OCI-LY1 (cell line): ENCODE measurements at regions not wholly inside any gene's neighbourhood (a gene's known extent, or its start where the extent isn't known, plus 50 kb on each side); places are given as distances from the start of the nearest gene placed in this dataset.

ENCODE experiments used
- H2AFZ ChIP-seq: fragments of 200-600 bp; sonication (generic), shearing (Covaris generic); 2 replicates; pipeline ENCODE4 v1.6.0; 2014; ENCODE audit warnings: antibody characterized with exemption, mild to moderate bottlenecking, low read length
- H3F3A ChIP-seq: fragments of 200-600 bp; sonication (generic), shearing (Covaris generic); 2 replicates; pipeline ENCODE4 v1.6.0; 2014; ENCODE audit warnings: mild to moderate bottlenecking, antibody characterized with exemption, low read length, moderate library complexity; ENCODE audit not compliant: insufficient read depth
- H3K27ac ChIP-seq: fragments of 200-600 bp; sonication (generic); 2 replicates; pipeline ENCODE4 v1.5.1; 2014; ENCODE audit warnings: low read length, mixed run types, mild to moderate bottlenecking, low read depth; ENCODE audit not compliant: poor library complexity, severe bottlenecking
- H3K27me3 ChIP-seq: fragments of 200-600 bp; sonication (generic); 2 replicates; pipeline ENCODE4 v1.6.0; 2014; ENCODE audit warnings: antibody characterized with exemption, mild to moderate bottlenecking, low read length, moderate library complexity; ENCODE audit not compliant: insufficient read depth
- H3K36me3 ChIP-seq: fragments of 200-600 bp; sonication (generic); 2 replicates; pipeline ENCODE4 v1.6.1; 2014; ENCODE audit warnings: mild to moderate bottlenecking, antibody characterized with exemption, low read length, moderate library complexity, mixed read lengths; ENCODE audit not compliant: insufficient read depth
- H3K4me1 ChIP-seq: fragments of 200-600 bp; sonication (generic); 2 replicates; pipeline ENCODE4 v1.5.1; 2014; ENCODE audit warnings: mild to moderate bottlenecking, low read length, moderate library complexity; ENCODE audit not compliant: insufficient read depth, severe bottlenecking
- H3K4me2 ChIP-seq: fragments of 200-600 bp; sonication (generic), shearing (Covaris generic); 2 replicates; pipeline ENCODE4 v1.6.1; 2014; ENCODE audit warnings: low read length
- H3K4me3 ChIP-seq: fragments of 200-600 bp; sonication (generic); 2 replicates; pipeline ENCODE4 v1.5.1; 2014; ENCODE audit warnings: low read length, low read depth, mild to moderate bottlenecking, mixed read lengths; ENCODE audit not compliant: poor library complexity, severe bottlenecking
- H3K79me2 ChIP-seq: fragments of 200-600 bp; shearing (Covaris generic); 2 replicates; pipeline ENCODE4 v1.6.1; 2016; ENCODE audit warnings: mixed run types, low read length, mixed read lengths; ENCODE audit not compliant: insufficient read depth
- H3K9ac ChIP-seq: fragments of 200-600 bp; sonication (generic), shearing (Covaris generic); 2 replicates; pipeline ENCODE4 v1.6.1; 2014; ENCODE audit warnings: mild to moderate bottlenecking, low read length, mixed read lengths
- H3K9me2 ChIP-seq: fragments of 200-600 bp; sonication (generic), shearing (Covaris generic); 2 replicates; pipeline ENCODE4 v1.6.1; 2014; ENCODE audit warnings: low read depth, mild to moderate bottlenecking, low read length, mixed read lengths
- H3K9me3 ChIP-seq: fragments of 200-600 bp; shearing (Covaris generic); 2 replicates; pipeline ENCODE4 v1.6.1; 2014; ENCODE audit warnings: low read length, mixed read lengths
- H4K20me1 ChIP-seq: fragments of 200-600 bp; sonication (generic), shearing (Covaris generic); 2 replicates; pipeline ENCODE4 v1.6.0; 2016; ENCODE audit warnings: mild to moderate bottlenecking, low read length; ENCODE audit not compliant: insufficient read depth
- EZH2 ChIP-seq: fragments of 200-600 bp; sonication (generic), shearing (Covaris generic); IDR thresholded peaks from 2 replicates; pipeline ENCODE4 v1.8.0; 2017; ENCODE audit warnings: borderline replicate concordance, mixed run types, mild to moderate bottlenecking, antibody characterized with exemption, low read length, moderate library complexity, mixed read lengths
- TF ChIP-seq, protein P1 (sequence below): fragments of 200-600 bp; sonication (generic), shearing (Covaris generic); IDR thresholded peaks from 2 replicates; pipeline ENCODE4 v1.5.1; 2017; ENCODE audit warnings: mild to moderate bottlenecking, antibody characterized with exemption, low read length, moderate library complexity, mixed read lengths

- Histone ChIP-seq H3K9ac (no peak overlapping the region), H3K27me3 (no peaks in the 10 kb centered on the region), H3F3A (no peaks in the 10 kb centered on the region), H3K36me3 (no peaks in the 10 kb centered on the region), H3K79me2 (no peaks in the 10 kb centered on the region), H3K4me1 (no peaks in the 10 kb centered on the region), H4K20me1 (no peaks in the 10 kb centered on the region), H3K4me3 (no peak overlapping the region), H3K9me3 (no peaks in the 10 kb centered on the region), H2AFZ (no peak overlapping the region), H3K27ac (no peak overlapping the region), H3K4me2 (no peak overlapping the region), H3K9me2 (no peaks in the 10 kb centered on the region)
- no peak for TF ChIP-seq EZH2
- TF ChIP-seq, protein P1, sequence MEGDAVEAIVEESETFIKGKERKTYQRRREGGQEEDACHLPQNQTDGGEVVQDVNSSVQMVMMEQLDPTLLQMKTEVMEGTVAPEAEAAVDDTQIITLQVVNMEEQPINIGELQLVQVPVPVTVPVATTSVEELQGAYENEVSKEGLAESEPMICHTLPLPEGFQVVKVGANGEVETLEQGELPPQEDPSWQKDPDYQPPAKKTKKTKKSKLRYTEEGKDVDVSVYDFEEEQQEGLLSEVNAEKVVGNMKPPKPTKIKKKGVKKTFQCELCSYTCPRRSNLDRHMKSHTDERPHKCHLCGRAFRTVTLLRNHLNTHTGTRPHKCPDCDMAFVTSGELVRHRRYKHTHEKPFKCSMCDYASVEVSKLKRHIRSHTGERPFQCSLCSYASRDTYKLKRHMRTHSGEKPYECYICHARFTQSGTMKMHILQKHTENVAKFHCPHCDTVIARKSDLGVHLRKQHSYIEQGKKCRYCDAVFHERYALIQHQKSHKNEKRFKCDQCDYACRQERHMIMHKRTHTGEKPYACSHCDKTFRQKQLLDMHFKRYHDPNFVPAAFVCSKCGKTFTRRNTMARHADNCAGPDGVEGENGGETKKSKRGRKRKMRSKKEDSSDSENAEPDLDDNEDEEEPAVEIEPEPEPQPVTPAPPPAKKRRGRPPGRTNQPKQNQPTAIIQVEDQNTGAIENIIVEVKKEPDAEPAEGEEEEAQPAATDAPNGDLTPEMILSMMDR = no peak
These were observed 252.4 kb upstream of the SYT1 start for GRCh38 chr12:78612190-78612589.

GRCh38 chr12:78617683-78618082 is 246.9 kb upstream of the SYT1 start:
- Histone ChIP-seq H3F3A (no peaks in the 10 kb centered on the region), H3K27me3 (no peaks in the 10 kb centered on the region), H3K9me2 (no peaks in the 10 kb centered on the region), H3K9ac (no peak overlapping the region), H3K79me2 (no peaks in the 10 kb centered on the region), H3K4me2 (no peak overlapping the region), H2AFZ (no peak overlapping the region), H3K27ac (no peak overlapping the region), H3K4me3 (no peak overlapping the region), H3K4me1 (no peaks in the 10 kb centered on the region), H3K9me3 (no peaks in the 10 kb centered on the region), H4K20me1 (no peaks in the 10 kb centered on the region), H3K36me3 (no peaks in the 10 kb centered on the region)
- TF ChIP-seq EZH2 = no peak
- TF ChIP-seq, protein P1 = no peak

GRCh38 chr12:78622529-78623195 is 241.9 kb upstream of the SYT1 start:
- Histone ChIP-seq H3K9me3 (no peaks in the 10 kb centered on the region), H3K27me3 (no peaks in the 10 kb centered on the region), H2AFZ (no peak overlapping the region), H3K9me2 (no peaks in the 10 kb centered on the region), H3K4me1 (no peaks in the 10 kb centered on the region), H3F3A (no peaks in the 10 kb centered on the region), H3K4me2 (no peak overlapping the region), H3K27ac (no peak overlapping the region), H3K36me3 (no peaks in the 10 kb centered on the region), H4K20me1 (no peaks in the 10 kb centered on the region), H3K79me2 (no peaks in the 10 kb centered on the region), H3K9ac (no peak overlapping the region), H3K4me3 (no peak overlapping the region)
- TF ChIP-seq, protein P1 = no peak
- no peak for TF ChIP-seq EZH2
